VCaP (cell line): ENCODE measurements at regions not wholly inside any gene's neighbourhood (a gene's known extent, or its start where the extent isn't known, plus 50 kb on each side); places are given as distances from the start of the nearest gene placed in this dataset.
A peak's percentile ranks its signal among the peaks of the same experiment; 100 is the strongest.

Experiments
- H3K27ac ChIP-seq: fragments of 450-650 bp; 2 replicates; pipeline ENCODE4 v1.5.1; 2017
- CTCF ChIP-seq: fragments of 450-650 bp; conservative IDR thresholded peaks from 2 replicates; pipeline ENCODE4 v1.5.1; 2017; ENCODE audit warnings: mild to moderate bottlenecking, moderate library complexity

GRCh38 chr6:105493736-105494135, 90.9 kb upstream of the PREP start:
- H3K27ac ChIP-seq, result no peak overlapping the region
- TF ChIP-seq CTCF, result no peak

DNA sequence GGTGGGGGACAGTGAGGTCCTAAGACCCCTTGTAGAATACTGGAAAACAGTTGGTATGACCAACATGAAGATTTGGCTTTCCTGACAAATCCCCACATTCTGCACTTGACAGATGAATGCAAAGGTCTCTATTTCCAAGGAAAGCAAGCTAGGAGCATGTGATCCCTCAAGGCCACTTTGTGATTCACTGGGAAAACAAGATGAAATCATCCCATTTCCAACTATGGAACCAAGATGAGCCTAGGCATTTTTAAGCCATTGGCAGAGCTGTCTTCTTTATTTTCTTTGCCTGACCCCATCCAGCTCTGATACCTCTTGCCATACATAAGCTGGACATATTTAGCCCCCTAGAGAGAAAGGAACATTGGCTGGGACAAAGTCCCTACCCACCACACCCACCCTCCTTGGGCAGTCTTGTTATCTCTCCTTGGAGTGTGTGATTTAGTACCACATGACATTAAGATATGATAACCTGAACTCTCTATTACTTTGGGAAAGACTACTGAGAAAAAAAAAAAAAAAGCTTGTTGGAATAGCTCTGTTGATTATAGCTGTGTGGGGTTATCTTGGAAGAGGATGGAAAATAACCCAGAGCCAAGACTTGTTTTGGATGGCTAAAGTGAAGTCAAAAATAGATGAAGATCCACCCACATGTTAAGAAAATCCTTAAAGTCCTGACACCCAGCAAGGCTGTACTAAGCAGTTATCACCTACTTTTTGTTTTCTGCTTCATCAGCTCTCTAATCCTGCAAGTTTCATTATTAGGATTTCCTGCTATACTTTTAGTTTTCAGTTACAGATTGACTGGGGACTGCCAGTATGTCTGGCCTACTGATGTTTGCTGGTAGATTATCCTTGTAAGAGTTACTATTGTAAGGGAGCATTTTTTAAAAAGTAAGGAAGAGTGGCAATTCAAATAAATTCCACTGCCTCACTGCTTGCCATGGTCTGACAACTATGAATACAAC, 90.1 kb upstream of the PREP start:
- H3K27ac ChIP-seq, result no peak overlapping the region

DNA sequence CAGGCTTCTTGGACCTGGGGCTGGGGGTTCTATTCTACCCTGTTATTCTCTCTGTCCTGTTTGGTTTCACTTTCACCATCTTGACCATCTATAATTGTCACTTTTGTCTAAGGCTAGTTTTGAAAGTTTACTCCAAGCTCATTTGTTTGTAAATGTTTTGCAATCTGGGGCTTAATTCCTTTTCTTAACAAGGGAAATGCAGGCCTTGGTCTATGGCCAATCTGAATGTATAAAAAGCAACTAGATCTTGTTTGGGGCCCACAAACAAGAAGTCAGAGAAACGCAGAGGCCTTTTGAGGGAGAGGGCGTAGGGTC, 86.3 kb upstream of the PREP start:
- H3K27ac ChIP-seq, result no peak overlapping the region
- no peak for TF ChIP-seq CTCF

More for the DNA sequence above, 90.1 kb upstream of the PREP start:
- TF ChIP-seq CTCF, result no peak

GRCh38 chr6:105488516-105489215, 85.8 kb upstream of the PREP start:
- no peak for TF ChIP-seq CTCF
- no peak overlapping the region for H3K27ac ChIP-seq

DNA sequence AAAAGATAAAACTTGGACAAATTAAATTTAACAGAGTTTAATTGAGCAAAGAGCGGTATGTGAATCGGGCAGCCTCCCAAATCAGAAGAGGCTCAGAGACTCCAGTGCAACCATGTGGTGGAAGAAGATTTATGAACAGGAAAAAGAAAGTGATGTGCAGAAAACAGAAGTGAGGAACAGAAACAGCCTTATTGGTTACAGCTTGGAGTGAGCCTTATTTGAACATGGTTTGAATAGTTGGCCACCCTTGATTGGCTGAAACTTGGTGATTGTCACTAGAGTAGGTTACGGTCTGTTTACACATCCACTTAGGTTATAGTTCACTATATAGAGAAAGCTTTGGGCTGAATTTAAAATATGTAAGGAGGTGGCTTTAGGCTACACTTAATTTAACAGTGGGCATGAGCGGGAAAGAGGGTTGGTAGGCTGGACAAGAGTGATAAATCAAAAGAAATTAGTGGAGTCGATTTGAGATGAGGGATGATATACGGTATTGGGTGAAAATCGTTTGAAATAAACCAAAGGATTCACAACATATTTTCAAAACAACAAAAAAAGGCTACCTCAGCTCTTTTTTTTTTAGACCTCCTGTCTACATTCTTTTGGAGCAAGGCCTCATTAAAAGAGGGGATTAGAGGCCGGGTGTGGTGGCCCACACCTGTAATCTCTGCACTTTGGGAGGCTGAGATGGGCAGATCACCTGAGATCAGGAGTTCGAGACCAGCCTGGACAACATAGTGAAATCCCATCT, 84.3 kb upstream of the PREP start:
- no peak for TF ChIP-seq CTCF

GRCh38 chr6:105485456-105485855, 82.6 kb upstream of the PREP start:
- peak overlapping the region; percentile 46; the same call in 1 of the 2 replicates for H3K27ac ChIP-seq
- no peak for TF ChIP-seq CTCF

More for the DNA sequence above, 84.3 kb upstream of the PREP start:
- no peak overlapping the region for H3K27ac ChIP-seq
